BE2C (cell line): ENCODE measurements at regions not wholly inside any gene's neighbourhood (a gene's known extent, or its start where the extent isn't known, plus 50 kb on each side); places are given as distances from the start of the nearest gene placed in this dataset.

Source experiments
- DNase-seq: peaks from one replicate; pipeline ENCODE4 v3.0.0-alpha.2; 2020
- H3K27me3 ChIP-seq: fragments of 250-450 bp; sonication (Bioruptor Pico); 2 replicates; pipeline ENCODE4 v1.5.1; 2020; ENCODE audit warnings: mild to moderate bottlenecking
- H3K36me3 ChIP-seq: fragments of 250-450 bp; sonication (Bioruptor Pico); 2 replicates; pipeline ENCODE4 v1.5.1; 2020; ENCODE audit warnings: mild to moderate bottlenecking
- H3K4me1 ChIP-seq: fragments of 250-450 bp; sonication (Bioruptor Pico); 2 replicates; pipeline ENCODE4 v1.5.1; 2020
- H3K4me3 ChIP-seq: 2 replicates; pipeline ENCODE4 v1.5.1; 2011; ENCODE audit warnings: low read depth, low read length
- H3K9me3 ChIP-seq: fragments of 250-450 bp; sonication (Bioruptor Pico); 2 replicates; pipeline ENCODE4 v1.5.1; 2020
- TF ChIP-seq, protein P1 (sequence below): IDR thresholded peaks from 2 replicates; pipeline ENCODE4 v1.5.1; 2012; ENCODE audit warnings: mild to moderate bottlenecking, low read depth, low read length

DNA sequence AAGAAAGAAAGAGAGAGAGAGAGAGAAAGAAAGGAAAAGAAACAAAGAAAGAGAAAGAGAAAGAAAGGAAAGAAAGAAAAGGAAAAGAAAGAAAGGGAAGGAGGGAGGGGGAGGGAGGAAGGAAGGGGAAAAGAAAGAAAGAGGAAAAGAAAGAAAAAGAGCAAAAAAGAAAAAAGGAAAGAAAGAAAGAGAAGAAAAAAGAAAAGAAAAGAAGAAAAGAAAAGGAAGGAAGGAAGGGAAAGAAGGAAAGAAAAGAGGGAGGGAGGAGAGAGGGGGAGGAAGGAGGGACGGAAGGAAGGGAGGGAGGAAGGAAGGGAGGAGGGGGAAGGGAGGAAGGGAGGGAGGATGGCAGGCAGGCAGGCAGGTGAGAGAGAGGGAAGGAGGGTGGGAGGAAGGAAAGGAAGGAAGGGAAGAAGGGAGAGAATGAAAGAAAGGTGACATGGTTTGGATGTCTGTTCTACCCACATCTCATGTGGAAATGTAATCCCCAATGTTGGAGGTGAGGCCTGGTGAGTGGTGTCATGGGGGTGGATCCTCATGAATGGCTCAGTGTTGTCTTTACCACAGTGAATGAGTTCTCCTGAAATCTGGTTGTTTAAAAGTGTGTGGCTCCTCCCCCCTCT, 83.0 kb upstream of the DCLK2 start:
- DNase-seq, result no peak
- TF ChIP-seq, protein P1, sequence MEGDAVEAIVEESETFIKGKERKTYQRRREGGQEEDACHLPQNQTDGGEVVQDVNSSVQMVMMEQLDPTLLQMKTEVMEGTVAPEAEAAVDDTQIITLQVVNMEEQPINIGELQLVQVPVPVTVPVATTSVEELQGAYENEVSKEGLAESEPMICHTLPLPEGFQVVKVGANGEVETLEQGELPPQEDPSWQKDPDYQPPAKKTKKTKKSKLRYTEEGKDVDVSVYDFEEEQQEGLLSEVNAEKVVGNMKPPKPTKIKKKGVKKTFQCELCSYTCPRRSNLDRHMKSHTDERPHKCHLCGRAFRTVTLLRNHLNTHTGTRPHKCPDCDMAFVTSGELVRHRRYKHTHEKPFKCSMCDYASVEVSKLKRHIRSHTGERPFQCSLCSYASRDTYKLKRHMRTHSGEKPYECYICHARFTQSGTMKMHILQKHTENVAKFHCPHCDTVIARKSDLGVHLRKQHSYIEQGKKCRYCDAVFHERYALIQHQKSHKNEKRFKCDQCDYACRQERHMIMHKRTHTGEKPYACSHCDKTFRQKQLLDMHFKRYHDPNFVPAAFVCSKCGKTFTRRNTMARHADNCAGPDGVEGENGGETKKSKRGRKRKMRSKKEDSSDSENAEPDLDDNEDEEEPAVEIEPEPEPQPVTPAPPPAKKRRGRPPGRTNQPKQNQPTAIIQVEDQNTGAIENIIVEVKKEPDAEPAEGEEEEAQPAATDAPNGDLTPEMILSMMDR, result no peak
- Histone ChIP-seq H3K4me1 (peaks cover 3% of the 10 kb centered on the region; the same call in 1 of the 2 replicates), H3K4me3 (no peak overlapping the region), H3K36me3 (no peaks in the 10 kb centered on the region), H3K27me3 (no peaks in the 10 kb centered on the region), H3K9me3 (no peaks in the 10 kb centered on the region)

DNA sequence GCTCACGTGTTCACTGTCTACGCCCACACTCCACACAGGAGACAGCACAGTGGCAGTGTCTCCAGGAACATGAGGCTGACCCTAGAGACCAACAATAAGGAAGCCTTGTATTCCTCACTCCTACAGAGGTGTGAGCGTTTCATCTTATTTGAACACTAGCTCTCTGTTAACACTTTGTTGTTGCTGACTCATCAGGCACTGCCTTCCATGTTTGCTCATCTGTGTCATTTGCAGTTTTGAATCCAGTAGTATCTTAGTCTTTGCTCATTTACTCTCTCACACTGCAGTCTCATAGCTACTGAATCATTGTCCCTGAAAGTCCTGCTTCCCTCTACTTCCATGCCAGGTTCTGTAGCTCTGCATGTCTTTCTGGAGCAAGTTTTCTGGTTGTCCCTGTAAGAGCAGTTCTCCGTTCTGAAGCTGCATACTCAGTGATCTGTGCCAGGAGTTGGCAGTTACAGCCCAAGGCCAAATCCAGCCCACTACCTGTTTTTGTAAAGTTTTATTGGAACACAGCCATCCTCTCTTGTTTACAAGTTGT, 80.3 kb upstream of the DCLK2 start:
- DNase-seq, result no peak

DNA sequence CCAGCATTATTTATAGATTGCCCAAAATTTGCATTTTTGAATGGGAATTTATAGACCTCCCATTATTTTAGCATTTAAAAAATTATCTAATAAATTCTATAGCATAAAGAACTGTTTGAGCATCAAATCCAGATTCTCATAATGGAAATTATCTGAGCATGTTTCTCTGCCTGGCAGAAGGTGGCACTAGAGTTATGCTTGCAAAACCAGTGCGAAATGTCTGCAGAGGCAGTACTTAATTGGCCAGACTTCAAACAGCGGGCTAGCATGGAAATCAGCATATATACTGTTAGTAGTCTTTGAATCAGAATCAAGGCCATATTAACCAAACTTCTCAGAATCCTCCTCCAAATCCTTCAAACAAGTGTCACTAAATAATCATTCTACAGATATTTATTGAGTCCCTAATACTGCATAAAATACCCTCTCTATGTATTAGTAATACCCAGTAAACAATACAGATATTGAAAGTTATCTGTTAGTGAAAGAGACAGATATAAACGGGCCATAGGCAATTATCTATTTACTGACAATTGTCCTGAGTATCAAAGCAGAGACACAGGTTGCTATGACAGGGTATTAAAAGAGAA, 78.7 kb upstream of the DCLK2 start:
- H3K36me3 ChIP-seq, result no peaks in the 10 kb centered on the region
- H3K27me3 ChIP-seq, result no peaks in the 10 kb centered on the region
- DNase-seq, result peak; percentile 57
- peaks cover 3% of the 10 kb centered on the region; the same call in 1 of the 2 replicates for H3K4me1 ChIP-seq
- H3K9me3 ChIP-seq, result no peaks in the 10 kb centered on the region
- no peak overlapping the region for H3K4me3 ChIP-seq
- TF ChIP-seq, protein P1, result peak; percentile 88

More for the DNA sequence above, 80.3 kb upstream of the DCLK2 start:
- Histone ChIP-seq H3K4me3 (no peak overlapping the region), H3K9me3 (no peaks in the 10 kb centered on the region), H3K4me1 (peaks cover 3% of the 10 kb centered on the region; the same call in 1 of the 2 replicates), H3K27me3 (no peaks in the 10 kb centered on the region), H3K36me3 (no peaks in the 10 kb centered on the region)
- TF ChIP-seq, protein P1, result no peak

DNA sequence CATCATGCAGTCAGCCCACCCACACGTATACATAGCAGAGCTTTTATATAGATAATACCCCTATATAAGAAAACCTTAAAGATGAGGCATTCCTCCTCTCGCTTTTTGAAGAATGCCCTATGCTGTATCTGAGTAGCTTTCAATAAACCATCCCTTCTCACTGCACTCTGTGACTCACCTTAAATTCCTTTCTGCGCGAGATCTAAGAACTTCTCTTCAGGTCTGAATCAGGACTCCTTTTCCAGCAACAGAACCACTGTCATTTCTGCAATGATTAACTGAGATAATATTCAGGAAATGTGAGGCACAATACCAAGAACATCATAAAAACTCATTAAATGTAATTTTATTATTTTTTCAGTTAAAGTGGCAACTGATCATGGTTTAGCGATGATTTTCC, 76.4 kb upstream of the DCLK2 start:
- TF ChIP-seq, protein P1, result no peak
- DNase-seq, result no peak
- peaks cover 3% of the 10 kb centered on the region; the same call in 1 of the 2 replicates for H3K4me1 ChIP-seq
- no peak overlapping the region for H3K4me3 ChIP-seq
- no peaks in the 10 kb centered on the region for H3K36me3 ChIP-seq
- no peaks in the 10 kb centered on the region for H3K9me3 ChIP-seq
- H3K27me3 ChIP-seq, result no peaks in the 10 kb centered on the region

DNA sequence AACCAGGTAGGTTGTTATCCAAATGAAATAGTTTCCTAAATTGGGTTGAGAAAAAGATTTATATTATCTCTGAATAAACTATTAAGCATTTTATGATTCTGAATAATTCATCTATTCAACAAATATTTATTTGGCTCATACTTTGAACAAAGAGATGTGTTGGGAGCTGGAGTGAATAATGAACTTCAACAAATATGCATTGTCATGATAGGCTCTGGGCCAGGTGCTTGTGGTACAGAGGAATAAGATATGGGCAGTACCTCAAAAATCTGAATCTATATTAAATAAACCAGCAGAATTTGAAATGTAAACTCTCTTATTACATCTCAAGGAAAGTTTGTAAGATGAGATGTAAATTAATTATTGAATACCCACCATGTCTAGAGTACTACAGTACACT, 75.7 kb upstream of the DCLK2 start:
- no peaks in the 10 kb centered on the region for H3K36me3 ChIP-seq
- H3K27me3 ChIP-seq, result no peaks in the 10 kb centered on the region
- peaks cover 3% of the 10 kb centered on the region; the same call in 1 of the 2 replicates for H3K4me1 ChIP-seq
- no peak overlapping the region for H3K4me3 ChIP-seq
- no peaks in the 10 kb centered on the region for H3K9me3 ChIP-seq
- TF ChIP-seq, protein P1, result no peak
- DNase-seq, result no peak

DNA sequence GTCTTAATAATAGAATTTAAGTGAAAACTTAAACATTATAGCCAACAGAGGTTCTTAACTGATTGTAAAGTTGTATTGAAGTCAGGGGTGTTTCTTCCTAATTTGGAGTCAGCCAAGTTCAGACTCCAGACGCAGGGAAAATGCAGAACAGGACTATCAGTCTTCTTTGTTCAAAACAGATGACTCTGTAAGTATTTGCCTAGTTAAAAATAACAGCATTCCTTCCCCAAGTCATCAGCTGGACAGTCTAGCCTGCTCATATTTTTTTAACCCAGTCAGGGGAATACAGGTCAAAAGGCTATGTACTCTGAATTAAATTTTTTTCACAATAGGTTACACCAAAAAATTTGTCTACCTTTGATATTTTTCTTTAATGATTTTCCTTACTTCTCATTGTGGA, 73.8 kb upstream of the DCLK2 start:
- no peaks in the 10 kb centered on the region for H3K36me3 ChIP-seq
- TF ChIP-seq, protein P1, result no peak
- H3K4me3 ChIP-seq, result no peak overlapping the region
- H3K4me1 ChIP-seq, result peaks cover 3% of the 10 kb centered on the region; the same call in 1 of the 2 replicates
- H3K9me3 ChIP-seq, result no peaks in the 10 kb centered on the region
- H3K27me3 ChIP-seq, result no peaks in the 10 kb centered on the region
- DNase-seq, result no peak
